Naive B cell (primary cell): ENCODE measurements at regions not wholly inside any gene's neighbourhood (a gene's known extent, or its start where the extent isn't known, plus 50 kb on each side); places are given as distances from the start of the nearest gene placed in this dataset.
"Not testable (repeated sequence)": the region's sequence is repeated elsewhere in the genome, so short reads cannot be mapped to it uniquely, and the experiment has no call there.

Experiments used
- ATAC-seq, 2 donors: fragments of 150-1000 bp; cut with Tn5 transposase; 2 replicates each; pipeline ENCODE4 v1.10.0; 2021; ENCODE audit warnings: low read depth in 2 of 2, mild to moderate bottlenecking in 2 of 2, moderate library complexity in 2 of 2
- DNase-seq: peaks from one replicate; pipeline ENCODE4 v3.0.0; 2022
- H3K27ac Mint-ChIP-seq, 6 donors: one replicate each; pipeline ENCODE4 v1.8.0; 2020 to 2022; ENCODE audit warnings: mild to moderate bottlenecking in 6 of 6, mixed read lengths in 6 of 6, moderate library complexity in 5 of 6, inconsistent platforms in 2 of 6
- H3K27me3 Mint-ChIP-seq, 3 donors: one replicate each; pipeline ENCODE4 v1.8.0; 2021 to 2022; ENCODE audit warnings: mixed read lengths in 3 of 3, mild to moderate bottlenecking in 1 of 3
- H3K36me3 Mint-ChIP-seq, 2 donors: one replicate each; pipeline ENCODE4 v1.8.0; 2020 to 2022; ENCODE audit warnings: mixed read lengths in 2 of 2, inconsistent platforms in 1 of 2, mild to moderate bottlenecking in 1 of 2
- H3K4me1 Mint-ChIP-seq, 3 donors: one replicate each; pipeline ENCODE4 v1.8.0; 2020 to 2022; ENCODE audit warnings: mixed read lengths in 3 of 3, inconsistent platforms in 1 of 3, mild to moderate bottlenecking in 1 of 3, moderate library complexity in 1 of 3
- H3K4me3 Mint-ChIP-seq, 8 donors: one replicate each; pipeline ENCODE4 v1.8.0; 2020 to 2022; ENCODE audit warnings: mild to moderate bottlenecking in 8 of 8, mixed read lengths in 8 of 8, moderate library complexity in 8 of 8, inconsistent platforms in 2 of 8
- H3K9me3 Mint-ChIP-seq, 7 donors: one replicate each; pipeline ENCODE4 v1.8.0; 2020 to 2022; ENCODE audit warnings: mixed read lengths in 7 of 7, mild to moderate bottlenecking in 5 of 7, inconsistent platforms in 2 of 7, moderate library complexity in 1 of 7

DNA sequence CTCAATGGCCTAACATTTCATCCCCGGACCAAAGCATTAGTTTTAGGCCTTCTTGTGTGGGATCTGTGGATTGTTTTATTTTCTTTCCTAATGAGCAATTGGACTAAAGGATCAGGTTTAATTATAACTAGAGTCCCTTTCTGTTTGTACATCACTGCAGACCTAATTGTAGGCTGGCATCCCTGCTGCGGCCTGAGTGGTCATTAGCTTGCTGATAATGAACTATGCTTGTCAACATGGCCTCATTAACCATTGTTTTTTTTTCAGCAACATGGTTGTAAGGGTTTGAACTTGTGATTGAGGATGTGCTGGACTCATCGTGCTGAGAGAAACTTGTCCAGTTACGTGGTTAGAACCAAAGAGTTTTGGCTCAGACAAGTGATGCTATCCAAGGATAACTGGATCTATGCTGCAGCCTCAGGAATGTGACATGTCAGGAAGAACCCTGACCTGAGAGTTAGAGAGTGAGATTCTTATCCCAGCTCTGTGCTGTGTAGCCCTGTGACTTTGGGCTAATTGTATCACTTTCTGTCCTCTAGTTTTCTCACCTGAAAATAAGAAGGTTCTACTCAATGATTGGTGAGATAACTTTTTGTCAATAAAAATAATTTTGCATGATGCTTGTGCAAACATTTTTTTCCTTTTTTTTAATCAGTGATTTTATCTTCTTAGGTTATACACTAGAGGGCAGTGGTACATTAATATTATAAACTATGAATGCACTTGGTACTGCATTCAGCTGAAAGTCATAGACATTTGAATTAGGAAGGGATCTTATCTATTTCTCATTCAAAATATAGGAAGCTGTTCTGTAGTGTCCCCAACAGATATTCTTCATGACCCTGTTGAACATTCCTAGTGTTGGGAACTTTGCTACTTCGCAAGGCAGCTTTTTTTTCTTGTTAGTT is 140.9 kb downstream of the RNF144B start:
- Mint-ChIP-seq H3K4me3 (no peak overlapping the region), H3K4me1 (no peaks in the 10 kb centered on the region), H3K36me3 (no peaks in the 10 kb centered on the region), H3K27me3 (peaks cover 8 to 26% (median 15%) of the 10 kb centered on the region in 3 donors), H3K9me3 (no peaks in the 10 kb centered on the region), H3K27ac (no peak overlapping the region)
- no peak for DNase-seq
- ATAC-seq = no peak

DNA sequence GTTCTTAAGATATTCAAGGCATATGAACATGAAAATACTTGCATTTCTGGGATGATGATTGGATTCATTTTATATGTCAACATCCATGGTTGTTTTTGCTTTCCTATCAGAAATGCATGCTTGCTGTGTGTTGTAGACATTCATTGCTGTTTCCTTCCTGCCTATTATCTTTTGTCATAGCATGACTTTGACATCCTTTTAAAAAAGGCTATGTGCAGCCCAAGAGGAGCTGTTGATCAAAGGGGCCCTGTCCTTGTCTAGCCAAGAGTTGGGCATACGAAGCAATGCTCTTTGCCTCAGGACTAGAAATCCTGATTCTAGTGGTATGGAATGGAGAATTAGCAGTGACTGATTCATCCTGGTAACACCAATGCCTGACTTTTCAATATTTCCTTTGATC is 143.1 kb downstream of the RNF144B start:
- Mint-ChIP-seq H3K4me1 (no peaks in the 10 kb centered on the region), H3K9me3 (peaks cover 0 to 1% (median 0%) of the 10 kb centered on the region in 7 donors), H3K36me3 (peaks cover 0 to under 1% of the 10 kb centered on the region in 2 donors), H3K27me3 (peaks cover 13 to 27% (median 18%) of the 10 kb centered on the region in 3 donors), H3K27ac (no peak overlapping the region), H3K4me3 (no peak overlapping the region)
- DNase-seq (no peak), ATAC-seq (no peak)

DNA sequence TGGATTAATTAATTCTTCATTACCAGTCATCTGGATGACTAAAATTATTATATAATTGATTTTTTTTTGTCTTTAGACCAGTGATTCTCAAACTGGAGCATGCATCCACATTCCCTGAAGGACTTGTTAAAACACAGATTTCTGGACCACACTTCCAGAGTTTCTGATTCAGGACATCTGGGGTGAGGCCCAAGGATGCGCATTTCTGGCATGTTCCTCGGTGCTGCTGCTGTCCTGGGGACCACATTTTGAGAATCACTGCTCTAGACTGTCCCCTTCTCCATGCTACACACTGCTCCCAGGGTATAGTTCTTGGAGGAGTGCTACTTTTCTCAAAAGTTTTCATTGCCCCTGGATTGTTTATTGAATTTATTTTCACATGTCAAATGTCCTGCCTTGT is 145.0 kb downstream of the RNF144B start:
- Mint-ChIP-seq H3K9me3 (peaks cover 0 to 1% (median 0%) of the 10 kb centered on the region in 7 donors), H3K4me1 (no peaks in the 10 kb centered on the region), H3K27ac (no peak overlapping the region), H3K36me3 (peaks cover 0 to 5% of the 10 kb centered on the region in 2 donors), H3K4me3 (no peak overlapping the region), H3K27me3 (peaks cover 21 to 40% (median 23%) of the 10 kb centered on the region in 3 donors)
- DNase-seq (no peak), ATAC-seq (no peak)

DNA sequence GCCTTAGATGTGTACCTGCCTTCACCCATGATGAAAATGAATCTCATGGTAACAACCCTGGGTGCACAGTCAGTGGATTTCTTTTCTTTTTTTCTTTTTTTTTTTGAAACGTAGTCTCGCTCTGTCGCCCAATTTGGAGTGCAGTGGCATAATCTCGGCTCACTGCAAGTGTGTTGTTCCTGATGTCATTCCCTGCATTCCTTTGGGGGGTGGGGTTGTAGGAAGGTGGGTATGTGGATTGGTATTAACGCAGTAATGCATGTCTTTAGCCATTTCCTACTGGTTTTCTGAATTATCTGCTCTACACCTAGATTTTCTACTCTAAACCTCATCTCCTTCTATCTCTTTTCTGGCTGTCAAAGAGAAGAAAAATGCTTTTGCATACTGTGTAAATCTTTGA is 146.6 kb downstream of the RNF144B start:
- peaks cover 0 to 2% (median 0%) of the 10 kb centered on the region in 7 donors for H3K9me3 Mint-ChIP-seq
- H3K4me3 Mint-ChIP-seq = no peak overlapping the region
- H3K27ac Mint-ChIP-seq = no peak overlapping the region
- peaks cover 0 to 5% of the 10 kb centered on the region in 2 donors for H3K36me3 Mint-ChIP-seq
- H3K4me1 Mint-ChIP-seq = no peaks in the 10 kb centered on the region
- peaks cover 21 to 50% (median 25%) of the 10 kb centered on the region in 3 donors for H3K27me3 Mint-ChIP-seq
- no peak for ATAC-seq
- no peak for DNase-seq

DNA sequence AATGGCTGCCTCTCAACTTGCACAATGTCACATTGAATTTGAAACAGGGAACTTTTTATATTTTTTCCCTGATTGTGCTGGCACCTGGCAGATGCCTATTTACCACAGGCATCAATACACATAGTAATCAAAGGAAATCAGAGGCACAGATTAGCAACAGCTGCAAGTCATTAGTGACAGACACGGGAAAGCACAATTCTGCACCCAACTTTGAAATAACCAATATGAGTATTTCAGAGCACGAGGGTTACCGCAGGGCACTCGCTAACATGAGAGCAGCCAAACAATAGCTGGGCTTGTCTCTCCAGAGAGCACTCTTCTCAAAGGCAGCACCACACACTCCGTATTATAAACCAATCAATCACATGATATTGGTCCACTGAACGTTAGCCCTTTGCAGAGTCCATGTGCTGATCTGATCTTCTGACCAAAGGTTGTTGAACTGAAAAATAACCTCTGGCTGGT is 149.5 kb downstream of the RNF144B start:
- H3K9me3 Mint-ChIP-seq = peaks cover 0 to 4% (median 1%) of the 10 kb centered on the region in 7 donors
- peaks cover 0 to 5% of the 10 kb centered on the region in 2 donors for H3K36me3 Mint-ChIP-seq
- H3K4me1 Mint-ChIP-seq = no peaks in the 10 kb centered on the region
- no peak for ATAC-seq
- H3K4me3 Mint-ChIP-seq = no peak overlapping the region
- H3K27ac Mint-ChIP-seq = no peak overlapping the region
- peaks cover 21 to 63% (median 38%) of the 10 kb centered on the region in 3 donors for H3K27me3 Mint-ChIP-seq
- DNase-seq = no peak

DNA sequence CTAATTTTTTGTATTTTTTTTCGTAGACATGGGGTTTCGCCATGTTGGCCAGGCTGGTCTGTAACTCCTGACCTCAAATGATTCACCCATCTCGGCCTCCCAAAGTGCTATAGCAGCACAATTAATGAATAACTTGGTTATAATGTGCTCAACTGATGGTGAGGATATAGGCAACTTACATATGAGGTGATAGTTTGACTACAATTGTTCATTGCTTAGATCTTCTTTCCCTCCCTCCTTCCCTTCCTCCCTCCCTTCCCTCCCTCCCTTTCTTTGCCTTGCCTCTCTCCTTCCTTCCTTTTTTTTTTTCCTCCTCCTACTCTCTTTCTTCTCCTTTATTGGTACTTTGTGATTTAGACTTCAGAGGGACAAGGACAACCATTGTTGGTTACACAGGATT is 151.2 kb downstream of the RNF144B start:
- ATAC-seq (no peak), DNase-seq (no peak)
- H3K36me3 Mint-ChIP-seq = peaks cover 0 to 5% of the 10 kb centered on the region in 2 donors
- H3K9me3 Mint-ChIP-seq = peaks cover 0 to 6% (median 4%) of the 10 kb centered on the region in 7 donors
- no peak overlapping the region for H3K27ac Mint-ChIP-seq
- H3K4me1 Mint-ChIP-seq = no peaks in the 10 kb centered on the region
- H3K27me3 Mint-ChIP-seq = peaks cover 17 to 50% (median 35%) of the 10 kb centered on the region in 3 donors
- H3K4me3 Mint-ChIP-seq = peak overlapping the region in 1 of 8 donors; percentile 60

DNA sequence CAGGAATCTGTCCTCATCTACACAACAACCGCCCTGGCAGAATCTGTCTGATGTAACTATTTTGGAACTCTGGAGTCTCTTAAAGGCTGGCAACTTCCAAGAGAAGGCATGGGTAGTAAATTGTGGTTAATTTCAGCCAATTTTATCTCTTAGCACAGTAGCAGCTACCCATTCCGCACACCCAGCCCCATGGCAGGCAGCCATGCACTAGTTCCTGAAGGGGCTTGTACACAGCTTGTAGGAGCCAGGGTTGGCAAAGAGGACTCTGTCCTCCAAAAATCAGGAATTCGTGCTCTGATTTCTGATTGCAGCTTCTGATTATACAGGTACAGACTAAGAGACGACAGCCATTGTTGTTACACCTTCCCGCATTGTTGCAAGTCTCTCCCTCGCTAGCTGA is 155.9 kb downstream of the RNF144B start:
- peaks cover 4 to 35% (median 18%) of the 10 kb centered on the region in 3 donors for H3K27me3 Mint-ChIP-seq
- H3K36me3 Mint-ChIP-seq = peaks cover 9 to 14% of the 10 kb centered on the region in 2 donors
- DNase-seq (no peak), ATAC-seq (no peak)
- peaks cover 7 to 43% (median 28%) of the 10 kb centered on the region in 7 donors for H3K9me3 Mint-ChIP-seq
- H3K4me3 Mint-ChIP-seq = no peak overlapping the region
- H3K4me1 Mint-ChIP-seq = no peaks in the 10 kb centered on the region
- H3K27ac Mint-ChIP-seq = no peak overlapping the region

DNA sequence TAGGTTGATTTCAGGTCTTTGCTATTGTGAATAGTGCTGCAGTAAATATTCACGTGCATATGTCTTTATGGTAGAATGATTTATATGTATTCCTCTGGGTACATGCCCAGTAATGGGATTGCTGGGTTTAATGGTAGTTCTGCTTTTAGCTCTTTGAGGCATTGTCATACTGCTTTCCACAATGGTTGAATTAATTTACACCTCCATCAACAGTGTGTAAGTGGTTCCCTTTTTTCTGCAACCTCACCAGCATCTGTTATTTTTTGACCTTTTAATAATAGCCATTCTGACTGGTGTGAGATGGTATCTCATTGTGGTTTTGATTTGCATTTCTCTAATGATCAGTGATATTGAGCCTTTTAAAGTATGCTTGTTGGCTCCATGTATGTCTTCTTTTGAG is 158.0 kb downstream of the RNF144B start:
- not testable (repeated sequence) for H3K27ac Mint-ChIP-seq, H3K4me3 Mint-ChIP-seq, ATAC-seq, DNase-seq, H3K4me1 Mint-ChIP-seq
- H3K36me3 Mint-ChIP-seq = peaks cover 9 to 14% of the 10 kb centered on the region in 2 donors
- peaks cover 7 to 45% (median 30%) of the 10 kb centered on the region in 7 donors for H3K9me3 Mint-ChIP-seq
- H3K27me3 Mint-ChIP-seq = peaks cover 4 to 15% (median 11%) of the 10 kb centered on the region in 3 donors

DNA sequence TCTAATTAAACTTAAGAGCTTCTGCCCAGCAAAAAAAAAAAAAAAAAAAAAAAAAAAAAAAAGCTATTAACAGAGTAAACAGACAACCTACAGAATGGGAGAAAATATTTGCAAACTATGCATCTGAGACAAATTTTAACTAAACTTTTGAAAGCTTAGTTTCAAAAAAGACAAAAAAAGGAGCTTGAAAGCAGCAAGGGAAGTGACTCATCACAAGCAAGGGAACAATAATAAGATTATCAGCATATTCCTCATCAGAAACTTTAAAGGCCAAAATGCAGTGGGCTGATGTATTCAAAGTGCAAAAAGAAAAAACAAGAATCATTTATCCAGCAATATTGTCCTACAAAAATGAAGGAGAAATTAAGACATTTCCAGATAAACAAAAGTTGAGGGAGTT is 158.6 kb downstream of the RNF144B start:
- Mint-ChIP-seq H3K27ac (no peak overlapping the region), H3K9me3 (peaks cover 7 to 45% (median 30%) of the 10 kb centered on the region in 7 donors), H3K4me1 (no peaks in the 10 kb centered on the region), H3K4me3 (no peak overlapping the region), H3K27me3 (peaks cover 4 to 9% (median 9%) of the 10 kb centered on the region in 3 donors), H3K36me3 (peaks cover 9 to 14% of the 10 kb centered on the region in 2 donors)
- ATAC-seq (no peak), DNase-seq (no peak)

DNA sequence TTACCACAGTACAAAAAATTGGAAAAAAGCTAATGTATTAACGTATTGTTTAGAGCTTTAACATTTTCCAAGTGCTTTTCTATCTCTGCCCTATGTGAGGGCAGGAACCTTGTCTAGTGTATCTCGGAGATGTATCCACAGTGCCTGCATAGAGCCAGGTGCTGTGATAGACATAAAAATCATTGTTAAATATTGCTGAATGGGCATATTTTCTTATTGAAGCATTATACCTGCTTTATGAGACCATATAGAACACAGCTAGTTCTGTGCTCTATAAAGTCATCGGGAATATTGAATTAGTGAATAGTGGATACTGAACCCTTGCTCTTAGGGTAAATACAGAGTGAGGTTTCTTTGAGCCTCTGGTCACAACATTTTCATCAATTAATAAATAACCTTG is 163.0 kb downstream of the RNF144B start:
- no peak for DNase-seq
- peaks cover 11 to 19% (median 14%) of the 10 kb centered on the region in 3 donors for H3K27me3 Mint-ChIP-seq
- peaks cover 0 to 3% of the 10 kb centered on the region in 2 donors for H3K36me3 Mint-ChIP-seq
- H3K9me3 Mint-ChIP-seq = peaks cover 0 to 27% (median 13%) of the 10 kb centered on the region in 7 donors
- H3K4me3 Mint-ChIP-seq = no peak overlapping the region
- H3K27ac Mint-ChIP-seq = no peak overlapping the region
- ATAC-seq = no peak
- no peaks in the 10 kb centered on the region for H3K4me1 Mint-ChIP-seq

DNA sequence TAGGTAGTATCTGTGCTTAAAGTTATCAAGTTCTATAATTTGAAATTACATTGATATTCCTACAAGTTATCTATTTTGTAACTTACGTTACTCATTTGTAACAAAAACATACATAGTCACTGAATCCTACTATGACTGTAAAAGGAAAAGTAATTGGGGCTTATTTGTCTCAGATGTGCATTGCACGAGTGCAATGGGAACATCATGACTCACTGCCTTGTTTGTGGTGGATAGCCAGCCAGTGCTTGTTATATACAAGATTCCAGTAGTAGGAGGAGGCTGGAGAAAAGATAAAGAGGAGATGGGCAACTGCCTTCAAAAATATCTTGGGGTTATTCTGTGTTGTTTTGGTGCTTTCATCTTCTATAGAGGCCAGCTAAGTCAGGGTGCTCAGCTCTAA is 164.1 kb downstream of the RNF144B start:
- Mint-ChIP-seq H3K4me1 (no peaks in the 10 kb centered on the region), H3K27ac (no peak overlapping the region), H3K36me3 (peaks cover 0 to 3% of the 10 kb centered on the region in 2 donors), H3K9me3 (peaks cover 0 to 17% (median 10%) of the 10 kb centered on the region in 7 donors), H3K27me3 (peaks cover 11 to 24% (median 16%) of the 10 kb centered on the region in 3 donors), H3K4me3 (no peak overlapping the region)
- DNase-seq = no peak
- ATAC-seq = no peak

DNA sequence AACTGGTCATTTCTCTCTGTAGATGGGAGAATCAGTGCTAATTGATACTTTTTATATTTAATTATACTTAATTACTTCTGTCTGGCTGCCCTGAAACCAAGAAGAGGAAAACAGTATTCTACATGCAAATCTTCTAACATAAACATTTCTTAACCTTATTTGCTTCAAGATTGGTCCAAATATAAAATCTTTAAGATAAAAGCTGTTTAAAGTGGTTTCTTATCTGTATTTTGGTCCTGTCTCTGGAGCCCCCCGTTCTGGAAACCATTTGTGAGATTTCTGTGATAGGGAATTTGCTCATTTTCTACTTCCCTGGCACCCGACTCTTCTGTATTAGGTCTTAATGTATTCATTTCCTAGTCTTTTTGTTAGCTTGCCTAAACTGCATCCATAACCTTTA is 168.6 kb downstream of the RNF144B start:
- H3K9me3 Mint-ChIP-seq = peaks cover 0 to 4% (median 0%) of the 10 kb centered on the region in 7 donors
- ATAC-seq (no peak), DNase-seq (no peak)
- H3K27me3 Mint-ChIP-seq = peaks cover 18 to 48% (median 39%) of the 10 kb centered on the region in 3 donors
- H3K27ac Mint-ChIP-seq = no peak overlapping the region
- no peaks in the 10 kb centered on the region for H3K4me1 Mint-ChIP-seq
- no peaks in the 10 kb centered on the region for H3K36me3 Mint-ChIP-seq
- H3K4me3 Mint-ChIP-seq = no peak overlapping the region

DNA sequence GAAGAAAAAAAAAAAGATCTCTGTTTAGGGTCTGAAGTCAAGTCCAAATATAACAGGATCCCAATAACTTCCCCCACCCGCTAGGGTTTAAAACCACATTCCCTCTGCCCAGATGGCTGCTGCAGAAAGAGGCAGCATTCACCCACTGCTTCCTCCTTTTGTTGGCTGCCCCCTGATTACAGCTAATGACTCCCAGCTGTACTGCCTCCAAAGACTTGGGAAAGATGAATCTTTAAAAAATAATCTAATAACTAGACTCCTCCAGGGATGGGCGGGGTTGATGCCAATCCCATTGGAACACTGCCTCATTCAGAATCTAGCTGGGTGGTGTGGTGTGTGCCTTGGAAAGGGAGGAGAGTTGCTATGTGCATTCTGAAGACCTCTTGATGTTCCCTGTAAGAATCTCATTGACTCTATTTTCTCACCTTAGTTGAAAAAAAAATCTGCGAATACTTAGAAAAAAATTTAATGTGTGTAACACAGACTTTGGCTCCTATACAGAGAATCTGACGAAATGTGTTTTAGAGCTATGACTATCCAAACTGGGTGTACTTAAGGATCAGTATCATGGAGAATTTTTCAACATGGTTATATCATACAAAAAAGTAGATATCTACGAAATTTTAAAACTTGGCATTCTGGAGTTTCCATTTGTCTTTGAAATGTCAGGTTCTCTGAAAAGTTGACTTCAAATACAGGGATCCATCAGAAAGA is 174.0 kb downstream of the RNF144B start:
- Mint-ChIP-seq H3K9me3 (peaks cover 0 to 11% (median 1%) of the 10 kb centered on the region in 7 donors), H3K4me1 (no peaks in the 10 kb centered on the region), H3K27ac (peak overlapping the region in 1 of 6 donors; percentile 66), H3K36me3 (no peaks in the 10 kb centered on the region), H3K27me3 (peaks cover 8 to 36% (median 29%) of the 10 kb centered on the region in 3 donors), H3K4me3 (no peak overlapping the region)
- DNase-seq = no peak
- no peak for ATAC-seq
